GM19397 (cell line): ENCODE measurements at regions not wholly inside any gene's neighbourhood (a gene's known extent, or its start where the extent isn't known, plus 50 kb on each side); places are given as distances from the start of the nearest gene placed in this dataset.
"Not testable (repeated sequence)": the region's sequence is repeated elsewhere in the genome, so short reads cannot be mapped to it uniquely, and the experiment has no call there.

Source experiments
- ATAC-seq: cut with Tn5 transposase; IDR thresholded peaks from one replicate; pipeline ENCODE4 v1.9.1; 2021; ENCODE audit warnings: mild to moderate bottlenecking, moderate library complexity; ENCODE audit not compliant: unreplicated experiment

- ATAC-seq = no peak
Measured at GRCh38 chr2:120513776-120514357, 167.9 kb downstream of the INHBB start.

GRCh38 chr2:120514521-120514920, 168.6 kb downstream of the INHBB start:
- no peak for ATAC-seq

DNA sequence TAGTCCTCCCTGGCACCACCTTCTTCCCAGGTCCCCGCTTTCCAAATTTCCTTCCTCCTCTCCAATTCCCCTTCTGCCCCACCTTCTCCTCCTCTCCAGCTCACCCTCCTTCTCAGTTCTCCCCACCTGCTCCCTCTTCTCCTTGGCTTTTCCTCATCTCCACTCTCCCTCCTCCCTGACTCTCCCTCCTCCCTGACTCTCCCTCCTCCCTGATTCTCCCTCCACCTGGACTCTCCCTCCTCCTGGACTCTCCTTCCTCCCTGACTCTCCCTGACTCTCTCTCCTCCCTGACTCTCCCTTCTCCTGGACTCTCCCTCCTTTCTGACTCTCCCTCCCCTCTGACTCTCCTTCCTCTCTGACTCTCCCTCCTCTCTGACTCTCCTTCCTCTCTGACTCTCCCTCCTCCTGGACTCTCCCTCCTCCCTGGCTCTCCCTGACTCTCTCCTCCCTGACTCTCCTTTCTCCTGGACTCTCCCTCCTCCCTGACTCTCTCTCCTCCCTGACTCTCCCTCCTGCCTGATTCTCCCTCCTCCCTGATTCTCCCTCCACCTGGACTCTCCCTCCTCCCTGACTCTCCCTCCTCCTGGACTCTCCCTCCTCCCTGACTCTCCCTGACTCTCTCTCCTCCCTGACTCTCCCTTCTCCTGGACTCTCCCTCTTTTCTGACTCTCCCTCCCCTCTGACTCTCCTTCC, 169.3 kb downstream of the INHBB start:
- not testable (repeated sequence) for ATAC-seq

- no peak for ATAC-seq
Measured at GRCh38 chr2:120515759-120516678, 170.1 kb downstream of the INHBB start.

- no peak for ATAC-seq
Measured at GRCh38 chr2:120516679-120517314, 170.9 kb downstream of the INHBB start.

DNA sequence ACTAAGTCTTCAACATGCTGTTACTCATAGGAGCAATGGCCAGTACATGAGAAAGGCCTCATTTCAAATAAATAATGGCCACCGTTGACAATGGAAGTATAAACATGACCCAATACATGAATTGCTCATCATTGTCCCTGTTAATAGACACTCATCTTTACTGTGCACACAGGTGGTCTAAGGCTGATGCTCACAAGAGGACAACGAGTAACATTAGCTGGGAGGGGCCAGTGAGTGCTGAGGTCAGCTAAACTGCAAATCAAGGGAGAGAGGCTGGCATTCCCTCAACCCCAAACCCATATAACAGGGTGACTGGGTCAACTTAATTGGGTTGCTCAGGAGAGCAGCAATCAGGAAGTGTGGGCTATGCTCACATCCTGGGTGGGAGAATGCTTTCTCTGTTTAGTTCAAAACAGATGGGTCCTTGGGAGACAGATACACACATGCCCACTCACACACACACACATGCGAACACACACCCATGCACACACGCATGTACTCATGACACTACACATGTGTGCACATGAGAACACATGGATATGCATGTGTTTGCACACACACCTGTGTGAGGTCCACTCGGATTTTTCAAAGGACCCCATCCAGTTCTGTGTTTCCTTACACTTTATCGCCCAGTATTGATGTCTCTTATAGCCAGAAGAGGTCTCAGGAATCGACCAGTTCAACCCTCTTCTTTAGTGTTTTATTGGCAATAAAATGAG, 172.0 kb downstream of the INHBB start:
- ATAC-seq = no peak

DNA sequence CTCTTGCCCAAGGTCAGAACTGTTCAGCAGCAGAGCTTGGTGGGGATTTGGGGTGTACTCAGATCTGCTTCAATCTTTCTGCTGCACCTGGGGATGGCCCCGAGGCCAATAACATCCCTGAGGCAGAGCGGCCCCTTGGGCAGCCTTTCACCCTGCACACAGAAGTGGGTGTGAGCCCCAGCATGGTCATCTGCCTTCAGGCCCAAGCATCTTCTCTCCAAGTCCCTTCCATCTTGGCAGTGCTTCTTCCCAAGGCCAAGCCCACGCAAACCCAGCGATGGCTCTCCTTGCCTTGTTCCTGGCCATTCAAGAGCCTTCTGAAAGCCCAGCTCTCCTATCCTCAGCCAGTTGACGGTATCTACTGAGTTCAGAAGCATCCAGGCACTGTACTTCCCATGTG, 172.9 kb downstream of the INHBB start:
- ATAC-seq = no peak

DNA sequence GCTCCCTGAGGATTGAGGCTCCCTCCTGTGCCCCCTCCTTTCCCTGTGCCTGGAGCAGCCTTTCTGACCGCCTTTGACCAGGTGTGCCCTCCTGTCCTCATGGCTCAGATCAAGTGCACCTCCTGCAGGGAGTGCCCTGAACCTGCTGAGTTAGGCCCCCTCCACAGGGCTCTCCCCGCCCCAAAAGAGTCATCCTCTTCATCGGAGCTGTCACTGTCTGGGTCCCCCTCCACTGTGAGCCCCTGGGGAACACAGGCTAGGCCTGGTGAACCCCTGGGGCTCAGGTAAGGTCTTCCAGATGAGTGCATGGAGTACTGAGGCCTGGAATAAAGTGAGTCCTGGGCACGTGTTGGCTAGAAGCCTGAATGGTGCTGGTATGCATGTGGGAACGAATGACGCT, 173.5 kb downstream of the INHBB start:
- ATAC-seq = no peak

DNA sequence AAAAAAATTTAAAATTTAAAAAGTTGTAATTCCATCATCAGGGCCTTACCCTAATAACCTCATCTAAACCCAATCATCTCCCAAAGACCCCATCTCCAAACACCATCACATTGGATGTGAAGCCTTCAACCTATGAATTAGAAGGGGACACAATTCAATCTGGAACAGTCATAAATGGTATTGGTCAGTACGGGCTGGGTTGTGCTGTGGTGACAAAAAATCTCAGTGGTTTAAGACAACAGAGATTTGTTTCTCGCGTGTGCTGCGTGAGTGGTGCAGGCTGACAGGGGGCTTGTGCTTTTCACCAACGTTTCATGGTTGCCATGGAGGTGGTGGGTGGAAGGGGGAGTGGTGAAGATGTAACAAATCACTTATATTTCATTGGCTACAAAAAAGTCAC, 174.5 kb downstream of the INHBB start:
- ATAC-seq = no peak

- no peak for ATAC-seq
Measured at GRCh38 chr2:120520929-120521912, 175.3 kb downstream of the INHBB start.

GRCh38 chr2:120522151-120522751, 176.3 kb downstream of the INHBB start:
- no peak for ATAC-seq

- ATAC-seq = no peak
Measured at GRCh38 chr2:120523766-120524165, 177.8 kb downstream of the INHBB start.

DNA sequence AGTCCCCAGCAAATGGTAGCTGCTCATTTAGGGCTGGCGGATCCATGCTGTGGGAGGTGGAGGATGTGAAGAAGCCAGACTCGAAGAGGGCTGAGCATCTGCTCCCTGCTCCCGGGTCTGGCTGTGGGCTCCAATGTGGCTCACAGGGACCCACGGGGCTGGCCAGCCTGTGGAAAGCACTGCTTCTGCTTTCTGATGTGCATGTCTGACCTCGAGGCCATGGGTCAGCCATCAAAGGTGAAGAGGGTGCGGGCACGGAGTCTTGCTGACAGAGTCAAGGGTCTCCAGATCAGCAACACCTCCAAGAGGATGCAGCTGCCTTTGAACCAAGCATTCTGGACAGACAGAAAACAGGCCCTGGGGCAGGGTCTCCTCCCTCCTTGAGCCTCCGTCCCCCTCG, 178.2 kb downstream of the INHBB start:
- no peak for ATAC-seq

GRCh38 chr2:120525056-120526046, 179.4 kb downstream of the INHBB start:
- ATAC-seq = no peak

- no peak for ATAC-seq
Measured at GRCh38 chr2:120526047-120526562, 180.2 kb downstream of the INHBB start.

GRCh38 chr2:120526997-120527945, 181.3 kb downstream of the INHBB start:
- no peak for ATAC-seq
